ENCODE measurements at regions not wholly inside any gene's neighbourhood (a gene's known extent, or its start where the extent isn't known, plus 50 kb on each side); places are given as distances from the start of the nearest gene placed in this dataset.

GRCh38 chr4:11342401-11342800 lies 86.3 kb downstream of the HS3ST1 start:
- no peak overlapping the region for H3K4me3 ChIP-seq (ENCODE audit: low read depth, low read length)
- DNase-seq (ENCODE audit: low read depth) = no peak
- TF ChIP-seq CTCF (IDR thresholded peaks at IDR 0.05; ENCODE audit: insufficient read depth, low read depth, low read length) = no peak

- H3K4me3 ChIP-seq (ENCODE audit: low read depth, low read length) = no peak overlapping the region
- no peak for TF ChIP-seq CTCF (IDR thresholded peaks at IDR 0.05; ENCODE audit: insufficient read depth, low read depth, low read length)
- DNase-seq (ENCODE audit: low read depth) = no peak
Measured at GRCh38 chr4:11341337-11342043, 87.2 kb downstream of the HS3ST1 start.

- no peak overlapping the region for H3K4me3 ChIP-seq (ENCODE audit: low read depth, low read length)
- TF ChIP-seq CTCF (IDR thresholded peaks at IDR 0.05; ENCODE audit: insufficient read depth, low read depth, low read length) = no peak
- DNase-seq (ENCODE audit: low read depth) = no peak
Measured at GRCh38 chr4:11338956-11339782, 89.5 kb downstream of the HS3ST1 start.

GRCh38 chr4:11337287-11337686 lies 91.4 kb downstream of the HS3ST1 start:
- no peak for DNase-seq (ENCODE audit: low read depth)
- no peak overlapping the region for H3K4me3 ChIP-seq (ENCODE audit: low read depth, low read length)
- TF ChIP-seq CTCF (IDR thresholded peaks at IDR 0.05; ENCODE audit: insufficient read depth, low read depth, low read length) = no peak

- TF ChIP-seq CTCF (IDR thresholded peaks at IDR 0.05; ENCODE audit: insufficient read depth, low read depth, low read length) = no peak
- no peak overlapping the region for H3K4me3 ChIP-seq (ENCODE audit: low read depth, low read length)
- no peak for DNase-seq (ENCODE audit: low read depth)
Measured at GRCh38 chr4:11336435-11336834, 92.3 kb downstream of the HS3ST1 start.

- no peak for TF ChIP-seq CTCF (IDR thresholded peaks at IDR 0.05; ENCODE audit: insufficient read depth, low read depth, low read length)
- no peak overlapping the region for H3K4me3 ChIP-seq (ENCODE audit: low read depth, low read length)
- DNase-seq (ENCODE audit: low read depth) = no peak
Measured at GRCh38 chr4:11334887-11335286, 93.8 kb downstream of the HS3ST1 start.
